HG03432 (cell line): ENCODE measurements at regions not wholly inside any gene's neighbourhood (a gene's known extent, or its start where the extent isn't known, plus 50 kb on each side); places are given as distances from the start of the nearest gene placed in this dataset.
"Not testable (repeated sequence)": the region's sequence is repeated elsewhere in the genome, so short reads cannot be mapped to it uniquely, and the experiment has no call there.

Experiments used
- ATAC-seq: cut with Tn5 transposase; IDR thresholded peaks from one replicate; pipeline ENCODE4 v1.9.1; 2021; ENCODE audit warnings: mild to moderate bottlenecking, moderate library complexity; ENCODE audit not compliant: unreplicated experiment

GRCh38 chr13:110012102-110012739 lies 225.8 kb upstream of the IRS2 start:
- no peak for ATAC-seq

- ATAC-seq = no peak
Observed at GRCh38 chr13:110010404-110011138, 224.2 kb upstream of the IRS2 start.

DNA sequence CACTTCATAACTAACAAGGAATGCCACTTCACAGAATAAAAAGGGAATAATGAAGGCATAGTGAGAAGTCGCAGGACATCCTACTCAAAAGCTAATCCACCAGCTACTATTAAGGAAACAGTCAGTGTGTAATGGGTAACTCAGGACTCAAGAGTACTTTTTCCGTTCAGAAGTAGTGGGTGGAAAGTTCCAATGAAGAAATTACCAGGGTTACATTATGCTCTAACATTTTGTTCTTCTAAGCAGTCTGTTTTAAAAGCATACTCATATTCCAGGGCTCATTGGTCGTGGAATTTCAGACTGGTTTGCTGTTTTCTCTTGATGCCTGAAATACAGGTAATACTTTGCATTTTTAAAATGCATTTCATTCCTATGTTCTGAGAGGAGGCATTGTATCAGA lies 222.4 kb upstream of the IRS2 start:
- ATAC-seq = no peak

DNA sequence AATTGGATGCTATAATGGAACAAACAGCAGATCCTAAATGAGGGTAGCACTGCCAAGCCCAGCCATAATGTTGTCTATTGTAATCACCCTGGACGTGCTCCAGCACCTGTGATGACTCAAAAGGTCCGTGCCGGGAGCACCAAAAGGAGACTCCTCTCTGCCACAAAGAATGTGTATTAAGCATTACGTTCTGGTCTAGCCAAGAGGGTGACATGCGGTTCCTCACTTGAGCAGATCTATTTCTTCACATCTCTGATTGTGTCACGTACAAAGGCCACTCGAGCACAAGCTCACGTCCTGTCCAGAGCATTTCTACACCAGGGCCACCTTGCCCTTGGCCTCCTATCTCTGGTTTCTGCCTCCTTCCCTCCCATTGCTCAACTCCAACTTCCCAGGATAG lies 219.9 kb upstream of the IRS2 start:
- ATAC-seq = no peak

GRCh38 chr13:110005563-110005962 lies 219.2 kb upstream of the IRS2 start:
- no peak for ATAC-seq

DNA sequence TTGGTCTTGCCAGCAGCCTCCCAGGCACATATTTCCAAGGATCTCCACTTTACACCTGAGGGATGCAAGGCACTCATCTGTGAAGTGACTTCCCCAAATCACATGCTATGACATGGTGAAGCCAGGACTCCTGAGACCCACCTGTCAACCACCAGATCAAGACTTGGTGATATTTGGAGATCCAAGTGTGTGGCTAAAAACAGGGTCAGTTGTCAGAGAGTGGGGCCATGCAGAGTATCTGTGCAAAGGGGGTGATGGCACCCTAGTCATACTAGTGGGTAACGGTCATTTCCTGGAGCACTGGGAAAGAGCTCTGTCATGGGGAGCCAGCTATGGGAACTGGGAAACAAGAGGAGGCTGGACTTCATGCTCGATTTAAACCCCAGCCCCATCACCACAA lies 218.4 kb upstream of the IRS2 start:
- ATAC-seq = no peak

DNA sequence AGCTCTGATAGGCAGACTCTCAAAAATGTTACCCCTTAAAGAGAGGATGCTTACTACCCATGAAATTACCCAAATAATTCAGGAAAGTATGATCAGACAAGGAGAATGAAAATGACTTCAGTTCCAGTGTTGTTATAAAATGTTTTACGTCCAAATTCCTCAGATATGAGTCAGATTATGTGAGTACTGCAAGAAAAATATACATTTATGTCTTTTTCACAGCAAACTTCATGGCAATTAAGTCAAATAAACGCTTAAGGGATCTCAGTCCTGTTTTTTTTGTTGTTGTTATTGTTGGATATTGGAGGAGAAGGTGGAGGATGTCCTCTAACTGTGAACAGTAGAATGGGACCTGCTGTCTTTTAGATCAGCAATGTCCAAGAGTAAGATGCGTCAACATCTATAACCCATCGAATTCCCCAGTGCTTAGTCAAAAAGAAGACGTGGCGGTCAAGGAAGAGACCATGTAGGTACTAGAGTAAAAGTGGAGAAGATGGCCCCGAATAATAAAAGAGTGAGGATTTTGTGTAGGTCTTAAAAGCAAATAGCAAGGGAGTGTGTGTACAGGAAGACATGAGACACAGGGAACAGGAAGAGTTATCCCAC lies 215.4 kb upstream of the IRS2 start:
- no peak for ATAC-seq

GRCh38 chr13:110000534-110001345 lies 214.4 kb upstream of the IRS2 start:
- ATAC-seq = no peak

- no peak for ATAC-seq
Observed at GRCh38 chr13:109999659-110000533, 213.5 kb upstream of the IRS2 start.

DNA sequence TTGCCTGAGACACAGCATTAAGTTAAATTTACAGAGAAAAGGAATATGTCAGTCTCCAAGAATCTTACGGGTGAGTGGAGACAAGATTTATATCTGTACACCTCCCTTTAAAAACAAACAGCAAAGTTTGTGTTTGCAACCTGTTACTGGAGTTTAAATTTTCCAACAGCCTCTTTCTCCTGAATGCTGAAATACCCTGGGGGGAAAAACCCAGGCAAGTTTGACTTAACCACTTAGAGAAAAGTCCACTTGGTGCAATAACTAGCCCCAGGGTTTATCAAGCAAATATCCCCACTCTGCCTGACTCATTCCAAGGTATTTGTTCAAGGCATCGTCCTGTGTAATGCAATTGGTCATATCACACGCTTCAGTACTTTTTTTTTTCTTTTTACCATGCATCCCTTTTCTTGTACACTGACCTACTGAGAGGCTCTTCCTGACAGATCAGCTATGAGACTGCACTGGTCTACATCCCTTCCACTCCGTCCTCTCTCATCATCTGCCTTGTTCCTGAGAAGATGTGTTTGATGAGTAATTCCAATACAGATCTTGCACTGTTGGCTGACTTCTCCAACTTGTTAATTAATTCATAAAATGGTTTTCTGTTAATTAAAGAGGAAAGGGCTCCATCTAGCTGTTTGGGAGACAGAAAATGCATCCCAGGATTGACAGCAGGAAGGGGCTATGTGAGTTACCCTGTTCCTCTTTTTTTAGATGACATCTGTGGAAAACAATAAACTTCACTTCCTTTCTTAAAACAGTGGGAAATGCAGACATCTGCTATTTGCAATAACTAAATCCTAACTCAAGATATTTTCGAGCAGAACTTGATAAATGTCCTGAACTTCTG lies 212.5 kb upstream of the IRS2 start:
- no peak for ATAC-seq

- no peak for ATAC-seq
Observed at GRCh38 chr13:109998037-109998436, 211.7 kb upstream of the IRS2 start.

GRCh38 chr13:109997056-109997595 lies 210.7 kb upstream of the IRS2 start:
- ATAC-seq = not testable (repeated sequence)

GRCh38 chr13:109996404-109996960 lies 210.1 kb upstream of the IRS2 start:
- ATAC-seq = no peak

GRCh38 chr13:109995578-109995977 lies 209.2 kb upstream of the IRS2 start:
- ATAC-seq = no peak

DNA sequence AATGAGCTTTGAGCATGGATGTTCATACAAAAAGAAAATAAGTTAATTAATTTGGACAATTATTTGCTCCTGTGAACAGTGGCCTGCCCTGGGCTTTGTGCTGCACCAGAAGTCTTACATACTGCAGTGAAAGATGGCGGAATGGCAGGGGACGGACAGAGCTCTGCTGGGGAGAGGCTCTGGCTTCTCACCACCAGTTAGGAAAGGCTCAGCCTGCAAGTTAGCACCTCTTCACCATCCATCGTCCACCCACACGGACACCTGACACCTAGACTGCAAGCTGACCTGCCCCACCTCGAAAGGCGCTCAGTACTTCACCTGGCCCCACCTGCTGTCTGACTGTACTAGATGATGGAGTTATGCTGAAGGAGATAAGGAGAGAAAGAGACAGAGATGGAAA lies 203.9 kb upstream of the IRS2 start:
- ATAC-seq = no peak

DNA sequence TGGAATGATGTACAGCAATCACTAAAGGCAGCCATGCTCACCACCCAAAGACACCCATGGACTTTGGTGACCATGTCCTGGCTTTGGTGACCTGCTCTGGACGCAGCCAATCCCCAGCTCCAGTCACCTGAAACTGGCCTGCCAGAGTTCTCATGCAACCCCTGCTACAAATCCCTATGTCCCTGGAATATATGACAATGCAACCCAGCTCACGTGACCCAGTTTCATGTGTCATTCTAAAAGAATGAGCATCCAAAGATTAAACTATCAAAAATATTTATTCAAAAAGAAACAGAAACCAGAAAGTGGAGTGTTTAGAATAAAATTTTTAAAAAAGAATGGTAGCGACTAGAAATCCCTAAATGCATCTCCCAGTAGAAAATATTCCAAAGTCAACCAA lies 203.3 kb upstream of the IRS2 start:
- ATAC-seq = no peak

DNA sequence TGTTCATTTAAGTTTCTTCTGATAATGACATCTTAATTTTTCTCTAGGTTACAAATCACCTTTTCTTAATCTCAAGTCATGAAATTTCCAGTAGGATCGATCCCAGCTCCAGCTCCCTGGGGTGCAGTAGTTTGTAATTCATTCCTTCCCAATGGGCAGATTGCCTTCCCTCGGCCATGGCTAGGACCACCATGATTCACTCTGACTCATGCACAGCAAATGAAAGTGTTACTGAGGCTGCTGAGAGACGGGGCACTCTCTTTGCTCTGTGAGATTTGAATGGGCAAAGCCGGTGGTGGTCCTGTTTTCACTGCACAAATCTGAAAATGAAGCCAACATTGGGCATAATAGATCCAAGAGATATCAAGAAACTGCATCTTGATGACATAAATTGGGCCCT lies 202.8 kb upstream of the IRS2 start:
- no peak for ATAC-seq

DNA sequence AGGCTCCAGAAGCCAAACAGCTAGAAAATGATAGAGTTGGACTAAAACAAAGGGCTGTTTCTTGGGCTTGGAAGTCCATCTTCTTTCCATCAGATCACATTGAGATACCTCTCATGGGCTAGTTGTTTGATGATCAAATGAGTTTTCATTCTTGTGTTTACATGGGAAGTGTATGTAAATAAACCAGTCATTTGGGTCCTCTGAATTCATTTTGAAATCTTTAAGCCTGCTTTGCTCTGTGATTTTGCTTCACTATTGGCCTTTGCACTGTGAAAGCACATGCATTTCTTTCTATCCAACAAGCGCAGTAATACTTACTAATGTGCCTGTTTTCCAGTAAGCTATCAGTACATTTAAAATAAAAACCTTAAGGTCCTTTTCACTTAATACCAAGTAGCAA lies 200.5 kb upstream of the IRS2 start:
- ATAC-seq = no peak

GRCh38 chr13:109985871-109986450 lies 199.6 kb upstream of the IRS2 start:
- ATAC-seq = no peak
